GM19397 (cell line): ENCODE measurements at regions not wholly inside any gene's neighbourhood (a gene's known extent, or its start where the extent isn't known, plus 50 kb on each side); places are given as distances from the start of the nearest gene placed in this dataset.
A peak's percentile ranks its signal among the peaks of the same experiment; 100 is the strongest.

Source experiments
- ATAC-seq: cut with Tn5 transposase; IDR thresholded peaks from one replicate; pipeline ENCODE4 v1.9.1; 2021; ENCODE audit warnings: mild to moderate bottlenecking, moderate library complexity; ENCODE audit not compliant: unreplicated experiment

DNA sequence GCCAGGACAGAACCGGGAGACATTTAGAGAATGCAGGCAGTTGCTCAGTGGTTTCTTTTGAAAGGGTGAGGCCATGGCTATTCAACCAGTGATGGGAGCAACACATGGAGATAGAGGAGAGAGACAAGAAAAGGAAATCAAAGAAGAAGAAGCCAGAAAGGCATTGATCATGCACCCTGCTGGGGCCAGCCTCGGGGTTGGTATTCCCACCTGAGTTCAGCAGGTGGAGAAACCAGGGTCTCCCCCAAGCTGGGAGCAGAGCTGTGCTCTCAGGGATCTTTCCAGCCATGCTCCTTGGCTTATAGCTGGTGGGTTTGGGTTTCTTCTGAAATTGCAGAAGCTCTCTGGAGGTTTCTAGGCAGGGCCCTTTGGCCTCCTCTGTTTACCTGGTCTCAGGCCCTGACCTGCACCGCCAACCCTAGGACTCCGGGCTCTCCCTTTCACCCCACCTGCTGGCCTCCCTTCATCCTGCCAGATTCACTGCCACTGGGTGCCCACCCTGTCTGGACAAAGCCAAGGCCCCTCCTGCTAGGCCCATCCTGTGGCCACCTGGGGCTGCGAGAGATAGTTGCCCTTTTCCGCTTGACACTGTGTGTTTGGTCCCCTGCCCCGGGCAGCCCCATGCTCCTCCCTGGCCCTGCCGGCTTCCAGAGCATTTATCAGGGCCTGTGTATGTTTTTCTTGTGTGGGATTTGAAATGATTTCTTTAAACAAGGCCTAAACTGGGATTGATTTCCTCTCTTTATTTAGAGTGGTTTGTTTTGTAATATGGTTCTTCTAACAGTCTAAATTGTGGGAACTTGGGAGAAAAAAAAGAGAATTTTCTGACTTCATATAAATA, 126.7 kb downstream of the DDX1 start:
- ATAC-seq = no peak

DNA sequence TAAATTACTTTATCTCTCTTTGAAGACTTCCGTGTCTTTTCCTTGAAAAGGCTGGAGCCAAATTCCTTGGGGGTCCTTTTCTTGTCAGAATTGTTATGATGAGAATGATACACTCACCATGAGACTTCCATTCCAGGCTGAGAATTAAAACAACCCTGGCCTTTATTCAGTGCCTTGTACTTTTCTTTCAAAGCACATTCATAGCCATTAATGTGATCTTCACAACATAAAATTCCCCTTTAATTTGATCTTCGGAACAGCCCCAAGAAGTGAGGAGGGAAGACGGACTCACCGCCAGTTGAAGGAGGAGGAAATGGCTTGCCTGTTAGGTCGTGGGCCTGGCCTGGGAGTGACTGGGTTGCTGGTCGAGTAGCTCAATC, 127.3 kb downstream of the DDX1 start:
- ATAC-seq = no peak

DNA sequence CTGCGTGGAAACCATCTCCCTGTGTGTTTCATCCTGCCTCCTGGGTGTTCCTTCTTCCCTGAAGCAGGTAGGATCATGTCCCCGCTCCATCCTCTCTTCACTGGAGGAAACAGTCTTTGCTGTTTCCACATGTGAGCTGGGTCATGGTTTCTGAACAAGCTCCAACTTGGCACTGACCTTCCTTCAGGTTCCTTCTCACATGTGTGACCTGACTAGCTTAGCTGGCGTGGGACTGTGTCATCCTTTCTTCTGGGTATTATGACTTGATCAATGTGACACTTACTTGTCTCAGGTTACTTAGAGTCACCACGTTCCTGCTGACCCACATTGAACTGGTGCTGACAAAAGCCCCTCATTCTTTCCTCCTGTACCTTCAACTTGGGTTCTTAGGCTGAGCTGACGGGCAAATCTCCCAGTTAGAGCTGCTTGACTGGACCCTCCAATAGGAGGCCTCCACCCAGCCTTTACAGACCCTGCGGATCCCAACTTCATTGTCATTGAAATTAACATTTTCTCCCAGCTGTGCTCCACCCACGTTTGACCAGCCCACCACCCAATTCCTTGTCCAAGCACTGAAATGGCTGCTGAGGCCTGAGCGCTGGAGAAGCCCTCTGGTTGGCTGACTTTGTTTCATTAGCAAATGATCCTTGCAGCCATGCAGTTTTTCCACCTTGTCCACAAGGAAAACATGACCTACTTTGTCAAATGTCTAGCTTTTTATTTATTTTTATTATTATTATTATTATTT, 128.1 kb downstream of the DDX1 start:
- no peak for ATAC-seq

DNA sequence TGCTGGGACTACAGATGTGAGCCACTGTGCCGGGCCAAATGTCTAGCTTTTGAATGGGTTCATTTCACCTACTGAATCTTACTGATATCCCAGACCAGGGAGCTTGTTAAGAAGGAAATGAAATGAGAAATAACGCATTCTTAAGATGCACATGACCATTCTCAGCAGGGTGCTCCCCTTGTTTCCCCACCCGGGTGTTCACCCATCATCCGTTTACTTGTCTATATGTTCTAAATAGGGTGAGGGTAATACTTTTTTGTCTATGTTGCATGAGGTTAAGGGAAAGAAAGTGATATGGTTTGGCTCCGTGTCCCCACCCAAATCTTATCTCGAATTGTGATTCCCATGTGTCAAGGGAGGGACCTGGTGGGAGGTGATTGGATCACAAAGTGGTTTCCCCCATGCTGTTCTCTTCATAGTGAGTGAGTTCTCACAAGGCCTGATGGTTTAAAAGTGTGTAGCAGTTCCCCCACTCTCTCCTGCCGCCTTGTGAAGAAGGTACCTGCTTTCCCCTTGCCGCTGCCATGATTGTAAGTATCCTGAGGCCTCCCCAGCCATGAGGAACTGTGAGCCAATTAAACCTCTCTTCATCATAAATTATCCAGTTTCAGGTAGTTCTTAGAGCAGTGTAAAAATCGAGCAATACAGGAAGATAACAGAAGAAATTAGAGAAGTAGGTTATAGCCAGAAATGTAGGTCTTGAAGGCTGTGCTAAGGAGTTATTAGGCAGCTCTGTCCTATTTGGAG, 129.1 kb downstream of the DDX1 start:
- ATAC-seq = no peak

DNA sequence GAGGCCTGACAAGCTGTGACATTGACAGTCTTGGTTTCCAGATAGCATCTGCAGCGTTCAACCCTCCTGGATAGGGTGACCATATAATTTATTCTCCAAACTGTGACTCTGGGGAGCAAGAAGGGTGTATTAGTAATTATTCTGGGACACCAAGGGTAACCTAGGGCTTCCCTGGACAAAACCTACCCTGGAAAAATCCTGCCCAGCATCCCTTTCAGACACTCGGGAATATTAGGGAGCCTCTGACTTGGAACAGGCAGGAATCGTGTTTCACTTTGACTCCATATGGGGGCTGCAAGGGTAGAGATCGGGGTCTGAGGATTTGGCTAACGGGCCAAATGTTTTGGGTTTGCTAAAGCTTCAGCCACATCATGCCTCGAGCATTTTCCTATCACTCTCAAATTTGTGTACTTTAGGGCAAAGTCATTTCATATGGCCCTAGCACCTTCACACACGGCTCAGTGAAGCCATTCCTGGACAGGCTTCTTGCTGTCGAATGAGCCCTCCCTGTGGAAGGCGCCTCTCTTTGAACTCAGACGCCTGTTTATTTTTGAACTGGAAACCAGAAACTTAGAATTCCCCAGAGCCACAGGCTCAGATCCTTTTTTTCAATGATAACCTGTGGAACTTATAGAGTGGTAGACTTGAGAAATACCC, 129.9 kb downstream of the DDX1 start:
- no peak for ATAC-seq

GRCh38 chr2:15722980-15723379, 131.3 kb downstream of the DDX1 start:
- no peak for ATAC-seq

GRCh38 chr2:15724235-15724634, 132.6 kb downstream of the DDX1 start:
- ATAC-seq = no peak

- no peak for ATAC-seq
These were observed 133.6 kb downstream of the DDX1 start for GRCh38 chr2:15725101-15725781.

DNA sequence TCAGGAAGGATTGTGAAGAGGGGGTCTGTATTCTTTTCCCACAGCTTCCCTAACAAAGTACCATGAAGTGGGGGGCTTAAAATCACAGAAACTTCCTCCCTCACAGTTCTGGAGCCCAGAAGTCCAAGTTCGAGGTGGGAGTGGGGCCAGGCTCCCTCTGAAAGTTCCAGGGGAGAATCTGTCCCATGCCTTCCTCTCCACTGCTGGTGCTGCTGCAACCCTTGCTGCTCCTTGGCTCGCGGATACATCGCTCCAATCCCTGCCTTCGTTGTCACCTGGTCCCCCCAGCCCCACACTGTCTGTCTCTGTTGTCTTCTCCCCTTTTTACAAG, 134.1 kb downstream of the DDX1 start:
- ATAC-seq = no peak

GRCh38 chr2:15726321-15727057, 134.8 kb downstream of the DDX1 start:
- ATAC-seq = no peak

GRCh38 chr2:15727396-15728244, 136.0 kb downstream of the DDX1 start:
- no peak for ATAC-seq

GRCh38 chr2:15728245-15728938, 136.7 kb downstream of the DDX1 start:
- no peak for ATAC-seq

DNA sequence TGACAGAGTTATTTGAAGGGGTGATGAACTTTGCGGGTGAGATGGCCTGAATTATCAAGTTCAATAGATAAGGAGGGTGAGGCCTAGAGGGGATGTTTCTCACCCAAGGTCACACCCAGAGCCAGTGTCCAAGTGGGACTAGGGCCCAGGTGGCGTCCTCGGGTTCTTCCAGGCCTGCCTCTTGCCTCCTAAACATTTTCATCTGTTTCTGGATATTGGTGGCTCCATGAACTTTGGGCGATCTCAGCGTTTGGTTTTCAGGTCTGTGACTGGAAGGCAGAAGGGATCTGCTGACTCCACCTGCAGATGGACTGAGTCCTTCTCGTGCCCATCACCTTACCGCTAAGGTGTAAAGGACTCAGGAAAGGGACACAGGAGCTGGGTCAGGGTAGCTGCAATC, 137.3 kb downstream of the DDX1 start:
- no peak for ATAC-seq

GRCh38 chr2:15729709-15730544, 138.3 kb downstream of the DDX1 start:
- ATAC-seq = peak; percentile 12

- ATAC-seq = peak; percentile 59
These were observed 139.0 kb downstream of the DDX1 start for GRCh38 chr2:15730545-15731212.

DNA sequence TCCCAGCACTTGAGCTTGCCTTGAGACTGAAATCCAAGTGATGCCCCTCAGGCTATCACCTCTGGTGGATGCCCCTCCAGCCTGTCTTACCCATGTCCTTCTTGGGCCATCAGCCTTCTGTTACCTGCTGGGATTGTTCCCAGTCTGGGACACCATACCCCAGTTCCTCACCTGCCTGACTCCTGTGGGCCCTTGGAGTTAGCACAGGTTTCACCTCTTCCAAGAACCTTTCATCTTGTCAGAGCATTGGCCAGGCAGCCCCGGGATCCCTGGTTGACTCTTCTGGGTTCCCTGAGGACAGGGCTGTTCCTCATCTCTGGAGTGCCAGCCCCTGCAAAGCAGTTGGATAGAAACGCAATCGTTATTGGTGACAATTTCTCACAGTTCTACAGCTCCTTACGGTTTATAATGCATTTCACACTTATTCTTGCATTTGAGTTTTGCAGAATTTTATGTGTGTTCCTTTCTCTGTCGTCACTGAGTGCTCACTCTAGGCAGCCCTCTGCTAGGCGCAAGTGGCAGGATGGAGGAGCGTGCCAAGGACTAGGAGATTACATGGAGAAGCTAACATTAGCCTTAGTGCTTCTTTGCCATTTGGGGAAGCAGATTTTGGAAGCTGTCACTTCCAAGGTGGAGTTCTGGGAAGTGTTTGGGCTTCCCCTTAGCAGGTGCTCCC, 139.7 kb downstream of the DDX1 start:
- ATAC-seq = no peak

- ATAC-seq = no peak
These were observed 140.2 kb downstream of the DDX1 start for GRCh38 chr2:15731889-15732271.
